Naive B cell (primary cell): ENCODE measurements at regions not wholly inside any gene's neighbourhood (a gene's known extent, or its start where the extent isn't known, plus 50 kb on each side); places are given as distances from the start of the nearest gene placed in this dataset.

Experiments used
- ATAC-seq, 2 donors: fragments of 150-1000 bp; cut with Tn5 transposase; 2 replicates each; pipeline ENCODE4 v1.10.0; 2021; ENCODE audit warnings: low read depth in 2 of 2, mild to moderate bottlenecking in 2 of 2, moderate library complexity in 2 of 2
- DNase-seq: peaks from one replicate; pipeline ENCODE4 v3.0.0; 2022
- H3K27ac Mint-ChIP-seq, 6 donors: one replicate each; pipeline ENCODE4 v1.8.0; 2020 to 2022; ENCODE audit warnings: mild to moderate bottlenecking in 6 of 6, mixed read lengths in 6 of 6, moderate library complexity in 5 of 6, inconsistent platforms in 2 of 6
- H3K27me3 Mint-ChIP-seq, 3 donors: one replicate each; pipeline ENCODE4 v1.8.0; 2021 to 2022; ENCODE audit warnings: mixed read lengths in 3 of 3, mild to moderate bottlenecking in 1 of 3
- H3K36me3 Mint-ChIP-seq, 2 donors: one replicate each; pipeline ENCODE4 v1.8.0; 2020 to 2022; ENCODE audit warnings: mixed read lengths in 2 of 2, inconsistent platforms in 1 of 2, mild to moderate bottlenecking in 1 of 2
- H3K4me1 Mint-ChIP-seq, 3 donors: one replicate each; pipeline ENCODE4 v1.8.0; 2020 to 2022; ENCODE audit warnings: mixed read lengths in 3 of 3, inconsistent platforms in 1 of 3, mild to moderate bottlenecking in 1 of 3, moderate library complexity in 1 of 3
- H3K4me3 Mint-ChIP-seq, 8 donors: one replicate each; pipeline ENCODE4 v1.8.0; 2020 to 2022; ENCODE audit warnings: mild to moderate bottlenecking in 8 of 8, mixed read lengths in 8 of 8, moderate library complexity in 8 of 8, inconsistent platforms in 2 of 8
- H3K9me3 Mint-ChIP-seq, 7 donors: one replicate each; pipeline ENCODE4 v1.8.0; 2020 to 2022; ENCODE audit warnings: mixed read lengths in 7 of 7, mild to moderate bottlenecking in 5 of 7, inconsistent platforms in 2 of 7, moderate library complexity in 1 of 7

GRCh38 chr12:86860776-86861175, 604.6 kb upstream of the MGAT4C start:
- Mint-ChIP-seq H3K9me3 (peaks cover 0 to 7% (median 0%) of the 10 kb centered on the region in 7 donors), H3K36me3 (no peaks in the 10 kb centered on the region), H3K4me3 (no peak overlapping the region), H3K4me1 (no peaks in the 10 kb centered on the region), H3K27me3 (no peaks in the 10 kb centered on the region), H3K27ac (no peak overlapping the region)
- ATAC-seq, result no peak
- no peak for DNase-seq

GRCh38 chr12:86852451-86852850, 596.3 kb upstream of the MGAT4C start:
- no peaks in the 10 kb centered on the region for H3K4me1 Mint-ChIP-seq
- H3K4me3 Mint-ChIP-seq, result no peak overlapping the region
- ATAC-seq (no peak), DNase-seq (no peak)
- H3K27ac Mint-ChIP-seq, result no peak overlapping the region
- no peaks in the 10 kb centered on the region for H3K36me3 Mint-ChIP-seq
- H3K27me3 Mint-ChIP-seq, result no peaks in the 10 kb centered on the region
- peaks cover 0 to 3% (median 0%) of the 10 kb centered on the region in 7 donors for H3K9me3 Mint-ChIP-seq

GRCh38 chr12:86838711-86839110, 582.5 kb upstream of the MGAT4C start:
- Mint-ChIP-seq H3K4me3 (no peak overlapping the region), H3K36me3 (no peaks in the 10 kb centered on the region), H3K27me3 (no peaks in the 10 kb centered on the region), H3K4me1 (no peaks in the 10 kb centered on the region), H3K9me3 (no peaks in the 10 kb centered on the region), H3K27ac (no peak overlapping the region)
- ATAC-seq (no peak), DNase-seq (no peak)

- no peaks in the 10 kb centered on the region for H3K4me1 Mint-ChIP-seq
- no peak for DNase-seq
- H3K27ac Mint-ChIP-seq, result no peak overlapping the region
- no peaks in the 10 kb centered on the region for H3K9me3 Mint-ChIP-seq
- no peaks in the 10 kb centered on the region for H3K27me3 Mint-ChIP-seq
- no peak overlapping the region for H3K4me3 Mint-ChIP-seq
- no peak for ATAC-seq
- no peaks in the 10 kb centered on the region for H3K36me3 Mint-ChIP-seq
These were observed 582.1 kb upstream of the MGAT4C start for GRCh38 chr12:86838260-86838659.

GRCh38 chr12:86837246-86837645, 581.1 kb upstream of the MGAT4C start:
- DNase-seq, result no peak
- Mint-ChIP-seq H3K4me1 (no peaks in the 10 kb centered on the region), H3K36me3 (no peaks in the 10 kb centered on the region), H3K4me3 (no peak overlapping the region), H3K9me3 (no peaks in the 10 kb centered on the region), H3K27me3 (no peaks in the 10 kb centered on the region), H3K27ac (no peak overlapping the region)
- no peak for ATAC-seq

GRCh38 chr12:86834217-86834616, 578.0 kb upstream of the MGAT4C start:
- Mint-ChIP-seq H3K4me3 (no peak overlapping the region), H3K4me1 (no peaks in the 10 kb centered on the region), H3K36me3 (no peaks in the 10 kb centered on the region), H3K27ac (no peak overlapping the region), H3K27me3 (no peaks in the 10 kb centered on the region), H3K9me3 (no peaks in the 10 kb centered on the region)
- no peak for ATAC-seq
- DNase-seq, result no peak

- Mint-ChIP-seq H3K4me3 (no peak overlapping the region), H3K36me3 (no peaks in the 10 kb centered on the region), H3K4me1 (no peaks in the 10 kb centered on the region), H3K9me3 (peaks cover 0 to 3% (median 0%) of the 10 kb centered on the region in 7 donors), H3K27ac (no peak overlapping the region), H3K27me3 (no peaks in the 10 kb centered on the region)
- DNase-seq (no peak), ATAC-seq (no peak)
These were observed 571.2 kb upstream of the MGAT4C start for GRCh38 chr12:86827409-86827808.

GRCh38 chr12:86826051-86826450, 569.9 kb upstream of the MGAT4C start:
- DNase-seq, result no peak
- H3K4me3 Mint-ChIP-seq, result no peak overlapping the region
- no peaks in the 10 kb centered on the region for H3K27me3 Mint-ChIP-seq
- peaks cover 0 to 3% (median 0%) of the 10 kb centered on the region in 7 donors for H3K9me3 Mint-ChIP-seq
- no peaks in the 10 kb centered on the region for H3K4me1 Mint-ChIP-seq
- H3K36me3 Mint-ChIP-seq, result no peaks in the 10 kb centered on the region
- no peak for ATAC-seq
- no peak overlapping the region for H3K27ac Mint-ChIP-seq

GRCh38 chr12:86801439-86801838, 545.2 kb upstream of the MGAT4C start:
- Mint-ChIP-seq H3K27me3 (no peaks in the 10 kb centered on the region), H3K9me3 (peaks cover 0 to 3% (median 0%) of the 10 kb centered on the region in 7 donors), H3K4me1 (no peaks in the 10 kb centered on the region), H3K27ac (no peak overlapping the region), H3K4me3 (no peak overlapping the region), H3K36me3 (no peaks in the 10 kb centered on the region)
- DNase-seq (no peak), ATAC-seq (no peak)

- Mint-ChIP-seq H3K4me3 (no peak overlapping the region), H3K27ac (no peak overlapping the region), H3K27me3 (no peaks in the 10 kb centered on the region), H3K36me3 (no peaks in the 10 kb centered on the region), H3K4me1 (no peaks in the 10 kb centered on the region), H3K9me3 (no peaks in the 10 kb centered on the region)
- ATAC-seq, result no peak
- no peak for DNase-seq
These were observed 543.4 kb upstream of the MGAT4C start for GRCh38 chr12:86799616-86800015.

GRCh38 chr12:86796550-86796949, 540.4 kb upstream of the MGAT4C start:
- no peak overlapping the region for H3K4me3 Mint-ChIP-seq
- ATAC-seq (no peak), DNase-seq (no peak)
- H3K27me3 Mint-ChIP-seq, result no peaks in the 10 kb centered on the region
- H3K4me1 Mint-ChIP-seq, result no peaks in the 10 kb centered on the region
- H3K27ac Mint-ChIP-seq, result no peak overlapping the region
- no peaks in the 10 kb centered on the region for H3K9me3 Mint-ChIP-seq
- H3K36me3 Mint-ChIP-seq, result no peaks in the 10 kb centered on the region

- ATAC-seq (no peak), DNase-seq (no peak)
- no peaks in the 10 kb centered on the region for H3K36me3 Mint-ChIP-seq
- H3K27ac Mint-ChIP-seq, result no peak overlapping the region
- no peak overlapping the region for H3K4me3 Mint-ChIP-seq
- H3K27me3 Mint-ChIP-seq, result no peaks in the 10 kb centered on the region
- no peaks in the 10 kb centered on the region for H3K4me1 Mint-ChIP-seq
- H3K9me3 Mint-ChIP-seq, result peaks cover 0 to 3% (median 0%) of the 10 kb centered on the region in 7 donors
These were observed 532.5 kb upstream of the MGAT4C start for GRCh38 chr12:86788661-86789060.

- no peak for DNase-seq
- Mint-ChIP-seq H3K4me3 (no peak overlapping the region), H3K36me3 (no peaks in the 10 kb centered on the region), H3K9me3 (peaks cover 0 to 3% (median 0%) of the 10 kb centered on the region in 7 donors), H3K27me3 (no peaks in the 10 kb centered on the region), H3K4me1 (no peaks in the 10 kb centered on the region), H3K27ac (no peak overlapping the region)
- ATAC-seq, result no peak
These were observed 531.2 kb upstream of the MGAT4C start for GRCh38 chr12:86787419-86787818.

GRCh38 chr12:86777325-86777724, 521.1 kb upstream of the MGAT4C start:
- Mint-ChIP-seq H3K9me3 (peaks cover 0 to 4% (median 0%) of the 10 kb centered on the region in 7 donors), H3K27me3 (no peaks in the 10 kb centered on the region), H3K27ac (no peak overlapping the region), H3K4me1 (no peaks in the 10 kb centered on the region), H3K36me3 (no peaks in the 10 kb centered on the region), H3K4me3 (no peak overlapping the region)
- ATAC-seq, result no peak
- no peak for DNase-seq

- ATAC-seq (no peak), DNase-seq (no peak)
- Mint-ChIP-seq H3K36me3 (no peaks in the 10 kb centered on the region), H3K27me3 (no peaks in the 10 kb centered on the region), H3K4me3 (no peak overlapping the region), H3K27ac (no peak overlapping the region), H3K9me3 (peaks cover 0 to 6% (median 0%) of the 10 kb centered on the region in 7 donors), H3K4me1 (no peaks in the 10 kb centered on the region)
These were observed 518.7 kb upstream of the MGAT4C start for GRCh38 chr12:86774841-86775388.
